Keratinocyte (primary cell): ENCODE measurements at regions not wholly inside any gene's neighbourhood (a gene's known extent, or its start where the extent isn't known, plus 50 kb on each side); places are given as distances from the start of the nearest gene placed in this dataset.

Experiments used
- DNase-seq: peaks from one replicate; pipeline ENCODE4 v3.0.0-alpha.2; 2011; ENCODE audit warnings: low read depth, missing footprints, low spot score
- FAIRE-seq: peaks from 2 replicates; lab custom pipeline; 2011; peaks lifted over from hg19 to GRCh38; lab: Jason Lieb, UNC
- H2AFZ ChIP-seq: 2 replicates; pipeline ENCODE4 v1.6.0; 2012; ENCODE audit warnings: low read length, control low read depth, inconsistent platforms; ENCODE audit not compliant: control insufficient read depth
- H3K27ac ChIP-seq: 2 replicates; pipeline ENCODE4 v1.5.1; 2011; ENCODE audit warnings: low read length; ENCODE audit not compliant: control insufficient read depth, insufficient read depth
- H3K27me3 ChIP-seq: 3 replicates; pipeline ENCODE4 v1.6.0; 2011; ENCODE audit warnings: low read length; ENCODE audit not compliant: control insufficient read depth, insufficient read depth; ENCODE audit errors: extremely low read depth
- H3K36me3 ChIP-seq, 2 experiments: 2 replicates in 1 of 2; 3 replicates in 1 of 2; pipeline ENCODE4 v1.5.1; 2011; ENCODE audit warnings: low read length in 2 of 2, mild to moderate bottlenecking in 1 of 2; ENCODE audit not compliant: control insufficient read depth in 2 of 2, insufficient read depth in 2 of 2; ENCODE audit errors: extremely low read depth in 1 of 2
- H3K4me1 ChIP-seq: 3 replicates; pipeline ENCODE4 v1.5.1; 2011; ENCODE audit warnings: low read length; ENCODE audit not compliant: control insufficient read depth, insufficient read depth; ENCODE audit errors: extremely low read depth
- H3K4me2 ChIP-seq: 3 replicates; pipeline ENCODE4 v1.6.0; 2011; ENCODE audit warnings: low read depth, low read length; ENCODE audit not compliant: control insufficient read depth, insufficient read depth; ENCODE audit errors: extremely low read depth
- H3K4me3 ChIP-seq, 3 experiments: fragments of 200-600 bp in 1 of 3; sonication (generic) in 1 of 3; 2 replicates in 2 of 3; 3 replicates in 1 of 3; pipeline ENCODE4 v1.5.1; 2011 to 2016; ENCODE audit warnings: low read length in 3 of 3, mild to moderate bottlenecking in 3 of 3, control low read depth in 2 of 3, inconsistent platforms in 1 of 3, low read depth in 1 of 3, mixed read lengths in 1 of 3, mixed run types in 1 of 3, moderate library complexity in 1 of 3; ENCODE audit not compliant: control insufficient read depth in 2 of 3, insufficient read depth in 2 of 3; ENCODE audit errors: extremely low read depth in 1 of 3
- H3K79me2 ChIP-seq: 2 replicates; pipeline ENCODE4 v1.6.0; 2012; ENCODE audit warnings: low read length; ENCODE audit not compliant: control insufficient read depth, insufficient read depth
- H3K9ac ChIP-seq: 3 replicates; pipeline ENCODE4 v1.6.0; 2011; ENCODE audit warnings: low read length; ENCODE audit not compliant: control insufficient read depth, insufficient read depth; ENCODE audit errors: extremely low read depth
- H3K9me1 ChIP-seq: 3 replicates; pipeline ENCODE4 v1.6.0; 2011; ENCODE audit warnings: low read length; ENCODE audit not compliant: control insufficient read depth, insufficient read depth; ENCODE audit errors: extremely low read depth
- H3K9me3 ChIP-seq: 2 replicates; pipeline ENCODE4 v1.5.1; 2012; ENCODE audit warnings: low read depth, low read length; ENCODE audit not compliant: control insufficient read depth
- H4K20me1 ChIP-seq: 3 replicates; pipeline ENCODE4 v1.6.0; 2011; ENCODE audit warnings: low read length; ENCODE audit not compliant: control insufficient read depth, insufficient read depth; ENCODE audit errors: extremely low read depth
- EZH2 ChIP-seq: IDR thresholded peaks from one replicate; pipeline ENCODE4 v1.6.1; 2012; ENCODE audit warnings: inconsistent platforms, mild to moderate bottlenecking, low read length, moderate library complexity
- dilution Hi-C: fragments of 300-500 bp; cut with MboI; formaldehyde crosslinking; loops from one replicate; pipeline ENCODE4 v1.7.0; 2020; ENCODE audit warnings: low sequenced_read_pairs; ENCODE audit not compliant: extremely low pct_ligation_motif_present
- small RNA-seq, 3 experiments: library from RNA; depleted of rRNA; stranded (forward); fragments of <200 nt; gene quantifications; one replicate each; pipeline ENCODE3, GENCODE V24; 2012; ENCODE audit warnings: low read depth in 3 of 3, low replicate concordance in 1 of 3; ENCODE audit not compliant: insufficient read length in 3 of 3
- TF ChIP-seq, protein P1 (sequence below), 3 experiments: IDR thresholded peaks in 1 of 3; conservative IDR thresholded peaks in 1 of 3; optimal IDR thresholded peaks in 1 of 3; 2 replicates in 2 of 3; 3 replicates in 1 of 3; pipeline versions ENCODE3 to v1.5.1; 2011; ENCODE audit warnings: low read length in 3 of 3, mild to moderate bottlenecking in 3 of 3, moderate library complexity in 2 of 3, control low read depth in 1 of 3, inconsistent platforms in 1 of 3; ENCODE audit not compliant: insufficient read depth in 2 of 3; ENCODE audit errors: extremely low read depth in 1 of 3

DNA sequence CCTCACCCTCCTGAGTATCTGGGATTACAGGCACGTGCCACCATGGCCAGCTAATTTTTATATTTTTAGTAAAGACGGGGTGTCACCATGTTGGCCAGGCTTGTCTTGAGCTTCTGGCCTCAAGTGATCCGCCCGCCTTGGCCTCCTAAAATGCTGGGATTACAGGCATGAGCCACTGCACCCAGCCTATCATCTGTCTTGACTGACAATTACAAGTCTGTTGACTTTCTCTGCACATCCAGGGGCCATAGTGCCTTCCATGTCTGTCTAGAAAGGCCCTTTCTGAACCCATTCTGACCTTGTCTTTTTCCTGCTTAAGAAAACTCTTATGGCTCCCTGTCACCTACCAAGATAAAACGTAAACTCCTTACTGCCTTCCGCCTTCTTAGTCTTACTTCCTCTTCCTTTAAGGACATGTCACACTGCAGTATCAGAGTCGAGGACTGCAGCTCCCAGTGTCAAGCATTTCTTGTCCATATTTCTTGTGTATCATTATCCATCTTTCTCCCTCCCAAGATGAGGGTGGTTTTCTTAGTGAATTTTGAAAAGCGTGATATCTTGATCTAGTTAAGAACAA lies 49.9 kb upstream of the SHB start:
- Histone ChIP-seq H3K79me2 (no peaks in the 10 kb centered on the region), H4K20me1 (no peaks in the 10 kb centered on the region), H3K27ac (no peak overlapping the region), H3K4me2 (no peak overlapping the region), H3K9ac (no peak overlapping the region), H3K27me3 (no peaks in the 10 kb centered on the region), H3K9me1 (no peaks in the 10 kb centered on the region), H3K4me1 (no peaks in the 10 kb centered on the region), H3K36me3 (no peaks in the 10 kb centered on the region), H2AFZ (no peak overlapping the region), H3K9me3 (no peaks in the 10 kb centered on the region), H3K4me3 (no peak overlapping the region)
- FAIRE-seq (no peak), DNase-seq (no peak)
- dilution Hi-C loops = no loop called here
- TF ChIP-seq, protein P1, sequence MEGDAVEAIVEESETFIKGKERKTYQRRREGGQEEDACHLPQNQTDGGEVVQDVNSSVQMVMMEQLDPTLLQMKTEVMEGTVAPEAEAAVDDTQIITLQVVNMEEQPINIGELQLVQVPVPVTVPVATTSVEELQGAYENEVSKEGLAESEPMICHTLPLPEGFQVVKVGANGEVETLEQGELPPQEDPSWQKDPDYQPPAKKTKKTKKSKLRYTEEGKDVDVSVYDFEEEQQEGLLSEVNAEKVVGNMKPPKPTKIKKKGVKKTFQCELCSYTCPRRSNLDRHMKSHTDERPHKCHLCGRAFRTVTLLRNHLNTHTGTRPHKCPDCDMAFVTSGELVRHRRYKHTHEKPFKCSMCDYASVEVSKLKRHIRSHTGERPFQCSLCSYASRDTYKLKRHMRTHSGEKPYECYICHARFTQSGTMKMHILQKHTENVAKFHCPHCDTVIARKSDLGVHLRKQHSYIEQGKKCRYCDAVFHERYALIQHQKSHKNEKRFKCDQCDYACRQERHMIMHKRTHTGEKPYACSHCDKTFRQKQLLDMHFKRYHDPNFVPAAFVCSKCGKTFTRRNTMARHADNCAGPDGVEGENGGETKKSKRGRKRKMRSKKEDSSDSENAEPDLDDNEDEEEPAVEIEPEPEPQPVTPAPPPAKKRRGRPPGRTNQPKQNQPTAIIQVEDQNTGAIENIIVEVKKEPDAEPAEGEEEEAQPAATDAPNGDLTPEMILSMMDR (optimal IDR thresholded peaks at IDR 0.05 in 1 of 3, IDR thresholded peaks at IDR 0.05 in 1 of 3, conservative IDR thresholded peaks at IDR 0.05 in 1 of 3; ENCODE audit: extremely low read depth in 1 of 3, insufficient read depth in 2 of 3, low read length in 3 of 3) = no peak
- no peak for TF ChIP-seq EZH2

Small RNA genes in the stretch of these regions (small RNA-seq; reads per million reads assigned to genes)
- 0 reads per million in 3 experiments for gene RF00096
